Tibial nerve (tissue), 4 donors: ENCODE measurements at regions not wholly inside any gene's neighbourhood (a gene's known extent, or its start where the extent isn't known, plus 50 kb on each side); places are given as distances from the start of the nearest gene placed in this dataset.

Experiments
- DNase-seq, 2 donors: peaks; one replicate each; pipeline ENCODE4 v3.0.0-alpha.2; 2019; ENCODE audit warnings: low spot score in 2 of 2
- H3K27ac ChIP-seq, 4 donors: fragments of 200-600 bp; sonication (generic) in 3 of 4; one replicate each; pipeline ENCODE4 v1.5.1; 2017 to 2019; ENCODE audit warnings: mild to moderate bottlenecking in 1 of 4
- H3K27me3 ChIP-seq, 2 donors: fragments of 200-600 bp; sonication (generic) in 1 of 2; one replicate each; pipeline versions ENCODE4 v1.5.1 to v1.6.0; 2017 to 2019
- H3K36me3 ChIP-seq, 3 donors: fragments of 200-600 bp; sonication (generic); one replicate each; pipeline ENCODE4 v1.5.1; 2018 to 2019
- H3K4me1 ChIP-seq, 4 donors: fragments of 200-600 bp; sonication (generic) in 3 of 4; one replicate each; pipeline ENCODE4 v1.5.1; 2017 to 2019
- H3K4me3 ChIP-seq, 4 donors: fragments of 200-600 bp; sonication (generic) in 3 of 4; one replicate each; pipeline ENCODE4 v1.5.1; 2017 to 2019; ENCODE audit warnings: mild to moderate bottlenecking in 1 of 4, moderate library complexity in 1 of 4
- H3K9me3 ChIP-seq, 4 donors: fragments of 200-600 bp; sonication (generic) in 3 of 4; one replicate each; pipeline ENCODE4 v1.5.1; 2017 to 2019
- EP300 ChIP-seq, 2 donors: sonication (generic); formaldehyde crosslinking; IDR thresholded peaks; one replicate each; pipeline ENCODE4 v1.6.1; 2017; ENCODE audit warnings: antibody characterized with exemption in 2 of 2, mild to moderate bottlenecking in 1 of 2
- POLR2A ChIP-seq, 2 donors: fragments of 450-650 bp; IDR thresholded peaks; one replicate each; pipeline ENCODE4 v1.6.1; 2017; ENCODE audit warnings: antibody characterized with exemption in 2 of 2, mild to moderate bottlenecking in 2 of 2, moderate library complexity in 2 of 2
- WGBS, 2 donors: methylation state at CpG; one replicate each; pipeline ENCODE4 v1.1.5; 2018; 5-methylcytosine and 5-hydroxymethylcytosine counted together
- TF ChIP-seq, protein P1 (sequence below), 5 experiments: fragments of 200-600 bp in 3 of 5; fragments of 450-650 bp in 2 of 5; sonication (generic) in 3 of 5; IDR thresholded peaks; one replicate each; pipeline ENCODE4 v1.5.1; 2016 to 2019; ENCODE audit warnings: antibody characterized with exemption in 5 of 5, mild to moderate bottlenecking in 3 of 5, moderate library complexity in 2 of 5

GRCh38 chr18:6589923-6590322 is 139.6 kb upstream of the ARHGAP28 start:
- peaks cover 0 to 5% (median 0%) of the 10 kb centered on the region in 4 donors for H3K4me1 ChIP-seq
- H3K36me3 ChIP-seq, result no peaks in the 10 kb centered on the region
- no peaks in the 10 kb centered on the region for H3K27me3 ChIP-seq
- no peak overlapping the region for H3K4me3 ChIP-seq
- no peaks in the 10 kb centered on the region for H3K9me3 ChIP-seq
- H3K27ac ChIP-seq, result no peak overlapping the region
- WGBS, 2 donors, result 49 to 75% methylated on average over 1 of the region's 1 CpG
- no peak for TF ChIP-seq EP300 (IDR thresholded peaks at IDR 0.05)
- TF ChIP-seq, protein P1, sequence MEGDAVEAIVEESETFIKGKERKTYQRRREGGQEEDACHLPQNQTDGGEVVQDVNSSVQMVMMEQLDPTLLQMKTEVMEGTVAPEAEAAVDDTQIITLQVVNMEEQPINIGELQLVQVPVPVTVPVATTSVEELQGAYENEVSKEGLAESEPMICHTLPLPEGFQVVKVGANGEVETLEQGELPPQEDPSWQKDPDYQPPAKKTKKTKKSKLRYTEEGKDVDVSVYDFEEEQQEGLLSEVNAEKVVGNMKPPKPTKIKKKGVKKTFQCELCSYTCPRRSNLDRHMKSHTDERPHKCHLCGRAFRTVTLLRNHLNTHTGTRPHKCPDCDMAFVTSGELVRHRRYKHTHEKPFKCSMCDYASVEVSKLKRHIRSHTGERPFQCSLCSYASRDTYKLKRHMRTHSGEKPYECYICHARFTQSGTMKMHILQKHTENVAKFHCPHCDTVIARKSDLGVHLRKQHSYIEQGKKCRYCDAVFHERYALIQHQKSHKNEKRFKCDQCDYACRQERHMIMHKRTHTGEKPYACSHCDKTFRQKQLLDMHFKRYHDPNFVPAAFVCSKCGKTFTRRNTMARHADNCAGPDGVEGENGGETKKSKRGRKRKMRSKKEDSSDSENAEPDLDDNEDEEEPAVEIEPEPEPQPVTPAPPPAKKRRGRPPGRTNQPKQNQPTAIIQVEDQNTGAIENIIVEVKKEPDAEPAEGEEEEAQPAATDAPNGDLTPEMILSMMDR (IDR thresholded peaks at IDR 0.05), result no peak
- TF ChIP-seq POLR2A (IDR thresholded peaks at IDR 0.05), result no peak
- no peak for DNase-seq

GRCh38 chr18:6590326-6590725 is 139.2 kb upstream of the ARHGAP28 start:
- Histone ChIP-seq H3K36me3 (no peaks in the 10 kb centered on the region), H3K27me3 (no peaks in the 10 kb centered on the region), H3K27ac (no peak overlapping the region), H3K9me3 (no peaks in the 10 kb centered on the region), H3K4me1 (peaks cover 0 to 5% (median 0%) of the 10 kb centered on the region in 4 donors), H3K4me3 (no peak overlapping the region)
- TF ChIP-seq EP300 (IDR thresholded peaks at IDR 0.05) (no peak), POLR2A (IDR thresholded peaks at IDR 0.05) (no peak)
- TF ChIP-seq, protein P1 (IDR thresholded peaks at IDR 0.05), result no peak
- DNase-seq, result no peak
- 38 to 39% methylated on average over 3 of the region's 3 CpGs for WGBS, 2 donors

- Histone ChIP-seq H3K36me3 (no peaks in the 10 kb centered on the region), H3K4me3 (no peak overlapping the region), H3K9me3 (no peaks in the 10 kb centered on the region), H3K27me3 (no peaks in the 10 kb centered on the region), H3K4me1 (peaks cover 0 to 5% (median 0%) of the 10 kb centered on the region in 4 donors), H3K27ac (no peak overlapping the region)
- TF ChIP-seq EP300 (IDR thresholded peaks at IDR 0.05), result no peak
- TF ChIP-seq POLR2A (IDR thresholded peaks at IDR 0.05), result no peak
- TF ChIP-seq, protein P1 (IDR thresholded peaks at IDR 0.05), result no peak
- 91 to 96% methylated on average over 4 of the region's 4 CpGs for WGBS, 2 donors
- no peak for DNase-seq
These were observed 138.0 kb upstream of the ARHGAP28 start for GRCh38 chr18:6591491-6591890.

- 92 to 95% methylated on average over 2 of the region's 2 CpGs for WGBS, 2 donors
- no peaks in the 10 kb centered on the region for H3K9me3 ChIP-seq
- TF ChIP-seq, protein P1 (IDR thresholded peaks at IDR 0.05), result no peak
- TF ChIP-seq POLR2A (IDR thresholded peaks at IDR 0.05), result no peak
- no peak for TF ChIP-seq EP300 (IDR thresholded peaks at IDR 0.05)
- H3K4me3 ChIP-seq, result no peak overlapping the region
- no peaks in the 10 kb centered on the region for H3K27me3 ChIP-seq
- peaks cover 0 to 5% (median 0%) of the 10 kb centered on the region in 4 donors for H3K4me1 ChIP-seq
- H3K36me3 ChIP-seq, result no peaks in the 10 kb centered on the region
- no peak overlapping the region for H3K27ac ChIP-seq
- DNase-seq, result no peak
These were observed 137.0 kb upstream of the ARHGAP28 start for GRCh38 chr18:6592522-6592921.

DNA sequence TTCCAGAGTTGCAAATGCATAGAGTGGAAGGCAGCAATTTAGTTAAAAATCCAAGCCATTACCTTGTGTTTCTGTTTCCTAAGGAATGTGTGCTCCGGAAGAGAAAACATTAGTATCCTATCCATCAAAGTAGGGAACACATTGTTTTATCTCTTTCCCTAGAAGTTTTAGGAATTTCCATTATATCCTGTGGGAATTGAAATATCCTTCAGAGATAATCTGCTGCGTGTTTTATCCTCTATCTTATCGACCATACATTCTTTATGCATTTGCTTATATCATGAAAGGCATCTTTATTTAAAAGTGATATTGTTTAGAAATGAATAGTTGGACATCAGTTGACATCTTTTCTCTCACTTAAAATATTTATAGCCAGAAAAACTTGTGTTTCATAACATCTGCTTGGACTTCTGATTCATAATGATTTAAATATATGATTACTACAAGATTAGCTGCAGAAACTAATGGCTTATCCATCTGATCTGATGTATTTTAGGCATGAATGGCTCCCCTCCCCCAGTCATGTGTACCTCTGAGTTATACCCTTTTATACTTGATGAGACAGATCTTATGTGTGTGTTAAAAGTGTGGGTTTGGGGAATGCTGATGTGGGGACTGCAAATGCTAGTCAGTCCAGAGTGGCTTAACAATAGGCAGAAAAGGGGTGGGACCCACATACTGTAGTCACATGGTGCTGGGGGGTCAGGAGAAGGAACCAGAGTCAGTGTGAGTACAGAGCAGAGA is 136.2 kb upstream of the ARHGAP28 start:
- Histone ChIP-seq H3K27me3 (no peaks in the 10 kb centered on the region), H3K4me3 (no peak overlapping the region), H3K36me3 (no peaks in the 10 kb centered on the region), H3K9me3 (no peaks in the 10 kb centered on the region), H3K4me1 (peaks cover 0 to 5% (median 0%) of the 10 kb centered on the region in 4 donors), H3K27ac (no peak overlapping the region)
- 32 to 42% methylated on average over 3 of the region's 3 CpGs for WGBS, 2 donors
- no peak for DNase-seq
- TF ChIP-seq POLR2A (IDR thresholded peaks at IDR 0.05), result no peak
